GM12873 (cell line): ENCODE measurements at regions not wholly inside any gene's neighbourhood (a gene's known extent, or its start where the extent isn't known, plus 50 kb on each side); places are given as distances from the start of the nearest gene placed in this dataset.
A peak's percentile ranks its signal among the peaks of the same experiment; 100 is the strongest.

Source experiments
- TF ChIP-seq, protein P1 (sequence below): IDR thresholded peaks from 2 replicates; pipeline ENCODE4 v1.5.1; 2012; ENCODE audit warnings: low read depth, mild to moderate bottlenecking, moderate library complexity, low read length, control low read depth; ENCODE audit not compliant: insufficient read depth; ENCODE audit errors: missing control alignments

DNA sequence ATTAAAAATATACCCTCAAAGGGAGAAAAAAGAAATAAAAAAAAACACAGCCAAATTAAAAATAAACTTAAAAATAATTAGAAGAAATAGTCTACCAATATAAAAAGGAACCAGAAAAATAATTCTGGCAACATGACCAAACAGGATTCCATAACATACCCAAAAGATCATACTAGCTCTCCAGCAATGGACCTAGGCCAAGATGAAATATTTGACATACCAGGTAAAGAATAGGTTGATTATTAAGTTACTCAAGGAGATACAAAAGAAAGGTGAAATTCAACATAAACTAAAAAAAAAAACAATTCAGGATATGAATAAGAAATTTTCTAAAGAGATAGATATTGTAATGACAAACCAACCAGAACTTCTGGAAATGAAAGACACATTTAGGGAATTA, 121.3 kb upstream of the SCAF11 start:
- TF ChIP-seq, protein P1, sequence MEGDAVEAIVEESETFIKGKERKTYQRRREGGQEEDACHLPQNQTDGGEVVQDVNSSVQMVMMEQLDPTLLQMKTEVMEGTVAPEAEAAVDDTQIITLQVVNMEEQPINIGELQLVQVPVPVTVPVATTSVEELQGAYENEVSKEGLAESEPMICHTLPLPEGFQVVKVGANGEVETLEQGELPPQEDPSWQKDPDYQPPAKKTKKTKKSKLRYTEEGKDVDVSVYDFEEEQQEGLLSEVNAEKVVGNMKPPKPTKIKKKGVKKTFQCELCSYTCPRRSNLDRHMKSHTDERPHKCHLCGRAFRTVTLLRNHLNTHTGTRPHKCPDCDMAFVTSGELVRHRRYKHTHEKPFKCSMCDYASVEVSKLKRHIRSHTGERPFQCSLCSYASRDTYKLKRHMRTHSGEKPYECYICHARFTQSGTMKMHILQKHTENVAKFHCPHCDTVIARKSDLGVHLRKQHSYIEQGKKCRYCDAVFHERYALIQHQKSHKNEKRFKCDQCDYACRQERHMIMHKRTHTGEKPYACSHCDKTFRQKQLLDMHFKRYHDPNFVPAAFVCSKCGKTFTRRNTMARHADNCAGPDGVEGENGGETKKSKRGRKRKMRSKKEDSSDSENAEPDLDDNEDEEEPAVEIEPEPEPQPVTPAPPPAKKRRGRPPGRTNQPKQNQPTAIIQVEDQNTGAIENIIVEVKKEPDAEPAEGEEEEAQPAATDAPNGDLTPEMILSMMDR = no peak

DNA sequence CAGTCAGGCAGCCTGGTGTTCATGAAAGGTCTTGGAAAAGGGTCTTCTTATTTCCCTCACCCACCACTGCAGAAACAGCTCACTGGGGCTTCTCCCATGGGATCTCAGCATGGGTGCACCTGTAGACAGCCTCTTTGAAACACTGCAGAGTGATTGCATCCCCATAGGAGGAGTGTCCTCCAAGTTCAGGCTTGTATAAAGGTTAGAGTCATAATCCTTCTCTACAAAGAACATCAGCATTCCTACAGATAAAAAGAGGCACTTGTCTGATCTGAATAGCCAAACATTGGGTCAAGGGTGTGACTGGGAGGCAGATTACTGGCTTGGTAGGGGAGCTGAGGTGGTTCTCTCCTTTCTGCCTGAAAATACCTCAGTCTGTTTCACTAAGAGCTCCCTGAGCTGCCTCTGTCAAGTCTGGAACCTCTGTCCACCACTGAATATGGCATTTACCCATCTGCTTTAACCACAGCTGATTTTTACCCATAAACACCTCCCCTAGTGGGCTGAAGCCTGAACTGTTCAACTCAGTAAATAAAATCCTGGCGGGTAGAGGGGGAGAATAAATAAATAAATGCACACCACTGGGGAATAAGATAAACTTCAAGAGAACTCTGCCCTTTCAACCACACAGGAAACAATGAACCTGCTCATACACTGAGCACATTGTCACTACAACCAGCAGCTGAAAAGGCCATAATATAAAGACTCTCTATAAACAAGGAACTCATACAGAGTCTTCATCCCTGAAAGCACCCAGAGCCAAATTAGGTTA, 120.7 kb upstream of the SCAF11 start:
- TF ChIP-seq, protein P1 = peak; percentile 50

DNA sequence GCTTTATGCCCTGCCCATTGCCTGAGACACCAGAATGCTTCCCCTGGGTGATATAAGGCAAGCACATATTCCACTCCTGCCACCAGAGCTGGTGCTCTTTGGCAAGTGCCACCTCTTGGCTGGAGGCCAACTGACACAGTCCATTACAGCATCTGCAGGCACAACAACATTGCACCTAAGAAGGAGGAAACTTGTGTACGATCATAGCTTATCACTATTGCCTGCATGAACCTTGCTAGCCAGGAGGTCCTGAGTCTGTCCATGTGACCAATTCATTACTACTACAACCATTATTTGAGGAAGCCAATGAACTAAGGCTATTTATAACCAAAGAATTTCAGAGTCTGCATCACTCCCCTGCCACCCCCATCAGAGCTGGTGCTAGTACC, 119.8 kb upstream of the SCAF11 start:
- TF ChIP-seq, protein P1 = no peak

DNA sequence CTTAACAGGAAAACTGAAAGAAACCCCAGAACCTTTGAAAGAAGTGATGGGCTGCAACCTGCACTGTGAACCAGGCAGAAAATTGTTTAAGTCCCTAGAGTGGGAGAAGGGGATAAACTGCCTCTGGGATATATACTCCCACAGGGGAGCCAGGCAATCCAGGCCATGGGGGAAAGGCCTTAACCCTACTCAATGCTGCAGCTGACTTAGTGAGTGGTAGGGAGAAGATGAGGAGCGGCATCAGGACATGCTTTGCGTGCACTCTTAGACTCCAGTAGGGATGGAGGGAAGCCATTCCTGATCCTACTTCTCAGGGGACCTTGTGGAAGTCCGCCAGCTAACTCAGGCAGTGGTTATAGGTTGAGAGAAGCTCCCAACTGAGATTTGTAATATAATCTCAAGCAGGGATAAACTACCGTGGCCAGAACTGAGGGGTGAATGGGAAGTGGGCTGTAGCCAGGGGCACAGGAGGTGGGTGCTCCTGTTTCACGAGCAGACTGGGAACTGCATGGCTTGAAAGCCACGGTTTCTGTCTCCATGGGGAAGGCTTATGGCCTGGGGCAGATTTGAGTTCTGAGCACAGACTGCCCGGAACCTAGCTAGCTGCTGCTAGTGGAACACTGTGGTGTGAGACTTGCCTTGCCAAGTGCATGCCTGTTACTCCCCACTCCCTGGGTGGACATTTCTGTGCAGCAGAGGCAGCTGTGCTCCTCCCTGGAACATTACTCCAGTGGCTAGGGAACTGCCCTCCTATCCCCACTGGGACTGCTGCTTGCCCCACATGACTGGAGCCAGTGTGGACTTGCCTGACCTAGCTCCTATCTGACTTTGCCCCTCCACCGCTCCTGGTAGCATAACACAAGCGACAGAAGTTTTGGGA, 119.2 kb upstream of the SCAF11 start:
- TF ChIP-seq, protein P1 = no peak

DNA sequence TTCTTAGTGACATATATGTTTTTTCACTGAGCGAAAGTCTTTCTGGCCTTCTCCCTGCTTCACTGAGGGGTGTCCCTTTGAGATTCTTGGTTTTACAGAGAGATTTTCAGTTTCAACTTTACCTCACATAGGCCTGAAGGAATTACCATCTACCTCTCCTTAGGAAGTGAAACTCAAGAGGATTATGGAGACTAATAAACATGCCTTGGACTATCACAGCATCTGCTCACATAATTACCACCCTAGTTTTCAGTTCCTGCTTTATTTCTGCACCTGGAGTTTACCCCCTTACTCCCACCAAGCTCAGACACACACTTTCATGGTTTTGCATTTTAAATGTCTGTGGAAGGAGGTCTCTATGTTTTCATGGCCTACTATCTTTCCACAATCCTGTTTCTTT, 118.3 kb upstream of the SCAF11 start:
- TF ChIP-seq, protein P1 = no peak

DNA sequence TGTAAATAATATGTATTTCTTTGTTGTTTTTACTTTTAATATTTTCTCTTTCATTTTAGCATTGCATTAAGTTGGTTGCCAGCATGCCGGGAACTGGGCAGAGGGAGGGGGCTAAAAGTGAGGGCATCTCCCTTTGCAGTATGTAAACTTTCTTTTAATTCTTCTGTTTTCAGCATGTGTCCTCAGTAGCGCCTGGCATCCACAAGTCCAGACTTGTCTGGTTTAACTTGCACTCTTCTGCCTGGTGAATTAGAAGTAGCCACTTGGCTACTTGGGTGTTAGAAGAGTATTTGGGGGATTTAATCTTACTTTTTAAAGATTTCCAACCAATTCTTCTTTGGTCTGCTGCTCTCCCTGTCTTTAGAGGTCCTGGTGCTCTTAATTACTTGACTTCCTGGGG, 117.2 kb upstream of the SCAF11 start:
- TF ChIP-seq, protein P1 = no peak

DNA sequence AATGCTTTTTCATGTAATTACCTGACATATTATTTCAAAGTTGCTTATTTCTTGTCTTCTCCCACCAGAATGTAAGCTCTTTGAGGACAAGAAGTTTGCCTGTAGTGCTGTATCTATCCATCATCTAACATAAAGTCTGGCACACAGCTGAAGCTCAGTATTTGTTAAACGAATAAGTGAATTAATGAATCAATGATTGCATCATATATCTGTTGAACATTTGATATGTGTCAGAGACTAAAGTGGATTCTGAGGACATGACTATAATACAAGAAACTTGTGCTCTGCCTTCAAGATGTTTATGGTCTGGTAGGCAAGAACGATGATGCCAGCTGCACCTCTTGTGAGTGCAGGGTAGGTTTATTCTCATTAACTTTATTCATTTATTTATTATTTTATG, 115.4 kb upstream of the SCAF11 start:
- TF ChIP-seq, protein P1 = no peak
